Fibroblast of lung (primary cell): ENCODE measurements at regions not wholly inside any gene's neighbourhood (a gene's known extent, or its start where the extent isn't known, plus 50 kb on each side); places are given as distances from the start of the nearest gene placed in this dataset.

Experiments
- DNase-seq, 2 donors: peaks; one replicate each; pipeline versions ENCODE4 v3.0.0 to v3.0.0-alpha.2; 2010; ENCODE audit warnings: low read depth in 2 of 2
- H2AFZ ChIP-seq: 2 replicates; pipeline ENCODE4 v1.5.1; 2012; ENCODE audit warnings: low read length, control low read depth, inconsistent platforms
- H3K27ac ChIP-seq: 2 replicates; pipeline ENCODE4 v1.5.1; 2011; ENCODE audit warnings: low read length, control low read depth; ENCODE audit not compliant: insufficient read depth
- H3K27me3 ChIP-seq: 2 replicates; pipeline ENCODE4 v1.5.1; 2011; ENCODE audit warnings: mild to moderate bottlenecking, low read length; ENCODE audit not compliant: control insufficient read depth, insufficient read depth
- H3K36me3 ChIP-seq: 2 replicates; pipeline ENCODE4 v1.5.1; 2011; ENCODE audit warnings: low read length; ENCODE audit not compliant: control insufficient read depth, insufficient read depth
- H3K4me1 ChIP-seq: 2 replicates; pipeline ENCODE4 v1.5.1; 2011; ENCODE audit warnings: low read length; ENCODE audit not compliant: control insufficient read depth, insufficient read depth; ENCODE audit errors: extremely low read depth
- H3K4me2 ChIP-seq: 2 replicates; pipeline ENCODE4 v1.5.1; 2011; ENCODE audit warnings: low read length, control low read depth; ENCODE audit not compliant: insufficient read depth; ENCODE audit errors: extremely low read depth
- H3K4me3 ChIP-seq, 4 experiments: fragments of 200-600 bp in 1 of 4; sonication (generic) in 1 of 4; replicated peaks in 1 of 4; 2 replicates each; pipeline ENCODE4 v1.5.1; 2011 to 2016; ENCODE audit warnings: low read length in 4 of 4, low read depth in 3 of 4, mild to moderate bottlenecking in 3 of 4, control low read depth in 2 of 4, inconsistent platforms in 1 of 4, mixed read lengths in 1 of 4; ENCODE audit not compliant: insufficient read depth in 1 of 4; ENCODE audit errors: control extremely low read depth in 1 of 4
- H3K79me2 ChIP-seq: 2 replicates; pipeline ENCODE4 v1.5.1; 2012; ENCODE audit warnings: mild to moderate bottlenecking, low read length, inconsistent platforms; ENCODE audit not compliant: control insufficient read depth, insufficient read depth
- H3K9ac ChIP-seq: 2 replicates; pipeline ENCODE4 v1.5.1; 2011; ENCODE audit warnings: mild to moderate bottlenecking, low read length, control low read depth; ENCODE audit not compliant: insufficient read depth
- H3K9me3 ChIP-seq: 2 replicates; pipeline ENCODE4 v1.5.1; 2012; ENCODE audit warnings: low read depth, low read length; ENCODE audit not compliant: control insufficient read depth, insufficient read depth
- H4K20me1 ChIP-seq: 2 replicates; pipeline ENCODE4 v1.5.1; 2011; ENCODE audit warnings: low read length; ENCODE audit not compliant: control insufficient read depth, insufficient read depth; ENCODE audit errors: extremely low read depth
- CTCF ChIP-seq, 2 donors: IDR thresholded peaks in 1 of 2; conservative IDR thresholded peaks in 1 of 2; 1 replicate in 1 of 2; 2 replicates in 1 of 2; pipeline ENCODE4 v1.5.1; 2011 to 2012; ENCODE audit warnings: low read length in 2 of 2, control low read depth in 1 of 2, inconsistent platforms in 1 of 2, low read depth in 1 of 2, mild to moderate bottlenecking in 1 of 2
- EZH2 ChIP-seq: IDR thresholded peaks from 2 replicates; pipeline ENCODE4 v1.5.1; 2012; ENCODE audit warnings: low read length, control low read depth, mild to moderate bottlenecking; ENCODE audit errors: missing control alignments

- Histone ChIP-seq H3K36me3 (no peaks in the 10 kb centered on the region), H4K20me1 (no peaks in the 10 kb centered on the region), H3K27ac (no peak overlapping the region), H3K4me2 (no peak overlapping the region), H3K4me1 (no peaks in the 10 kb centered on the region), H3K79me2 (no peaks in the 10 kb centered on the region), H3K9me3 (no peaks in the 10 kb centered on the region), H3K27me3 (no peaks in the 10 kb centered on the region), H3K9ac (no peak overlapping the region), H3K4me3 (no peak overlapping the region), H2AFZ (peak overlapping the region; percentile 51)
- DNase-seq: peak; percentile 20 to 54
- TF ChIP-seq CTCF (conservative IDR thresholded peaks at IDR 0.05 in 1 of 2, IDR thresholded peaks at IDR 0.05 in 1 of 2; ENCODE audit: low read depth in 1 of 2, low read length in 2 of 2) (no peak), EZH2 (no peak)
Measured at GRCh38 chr5:124979251-124979650, 232.8 kb upstream of the ZNF608 start.

- H3K9ac ChIP-seq: no peak overlapping the region
- no peaks in the 10 kb centered on the region for H3K9me3 ChIP-seq
- no peak overlapping the region for H3K27ac ChIP-seq
- no peaks in the 10 kb centered on the region for H3K27me3 ChIP-seq
- H2AFZ ChIP-seq: no peak overlapping the region
- DNase-seq: peak in 1 of 2 donors; percentile 6
- H3K79me2 ChIP-seq: no peaks in the 10 kb centered on the region
- H3K4me2 ChIP-seq: no peak overlapping the region
- no peaks in the 10 kb centered on the region for H4K20me1 ChIP-seq
- H3K4me3 ChIP-seq: no peak overlapping the region
- TF ChIP-seq CTCF (conservative IDR thresholded peaks at IDR 0.05 in 1 of 2, IDR thresholded peaks at IDR 0.05 in 1 of 2; ENCODE audit: low read depth in 1 of 2, low read length in 2 of 2) (no peak), EZH2 (no peak)
- no peaks in the 10 kb centered on the region for H3K4me1 ChIP-seq
- no peaks in the 10 kb centered on the region for H3K36me3 ChIP-seq
Measured at GRCh38 chr5:124980163-124980941, 233.9 kb upstream of the ZNF608 start.

- Histone ChIP-seq H4K20me1 (no peaks in the 10 kb centered on the region), H3K27me3 (no peaks in the 10 kb centered on the region), H2AFZ (no peak overlapping the region), H3K79me2 (no peaks in the 10 kb centered on the region), H3K4me2 (no peak overlapping the region), H3K9ac (no peak overlapping the region), H3K36me3 (no peaks in the 10 kb centered on the region), H3K9me3 (no peaks in the 10 kb centered on the region), H3K4me3 (no peak overlapping the region), H3K27ac (no peak overlapping the region), H3K4me1 (no peaks in the 10 kb centered on the region)
- TF ChIP-seq CTCF (conservative IDR thresholded peaks at IDR 0.05 in 1 of 2, IDR thresholded peaks at IDR 0.05 in 1 of 2; ENCODE audit: low read depth in 1 of 2, low read length in 2 of 2) (no peak), EZH2 (no peak)
- DNase-seq: no peak
Measured at GRCh38 chr5:124981901-124982300, 235.5 kb upstream of the ZNF608 start.
